ENCODE measurements at regions not wholly inside any gene's neighbourhood (a gene's known extent, or its start where the extent isn't known, plus 50 kb on each side); places are given as distances from the start of the nearest gene placed in this dataset.

- CTCF ChIA-PET = interaction anchor here (1.7 kb wide), 1 partner anchor 13 kb away, joined by 5 read pairs; no protein-coding TSS in a partner anchor
- TF ChIP-seq EZH2phosphoT487 (IDR thresholded peaks at IDR 0.05; ENCODE audit: borderline replicate concordance) = no peak
- no peak for TF ChIP-seq SIN3A (IDR thresholded peaks at IDR 0.05; ENCODE audit: low read depth)
- no peak for TF ChIP-seq CEBPB (IDR thresholded peaks at IDR 0.05; ENCODE audit: low read depth)
- TF ChIP-seq FOSL1 (IDR thresholded peaks at IDR 0.05; ENCODE audit: low read depth) = no peak
- TF ChIP-seq ZBTB33 (IDR thresholded peaks at IDR 0.05; ENCODE audit: extremely low read depth, insufficient replicate concordance, low read length) = no peak
- TF ChIP-seq ATF3 (IDR thresholded peaks at IDR 0.05) = no peak
- TF ChIP-seq JUND (IDR thresholded peaks at IDR 0.05) = no peak
- TF ChIP-seq REST (IDR thresholded peaks at IDR 0.05; ENCODE audit: low read depth) = no peak
- TF ChIP-seq CBX3 (IDR thresholded peaks at IDR 0.05; ENCODE audit: low read depth) = no peak
- TF ChIP-seq SP1 (IDR thresholded peaks at IDR 0.05; ENCODE audit: low read depth) = no peak
- TF ChIP-seq POLR2AphosphoS5 (IDR thresholded peaks at IDR 0.05; ENCODE audit: low read depth, low read length) = no peak
- TF ChIP-seq ZFX (IDR thresholded peaks at IDR 0.05) = no peak
- TF ChIP-seq TCF7L2 (IDR thresholded peaks at IDR 0.05; ENCODE audit: borderline replicate concordance, extremely low read depth, insufficient read depth, insufficient read length) = no peak
- ATAC-seq = no peak
- Histone ChIP-seq H4K20me1 (ENCODE audit: insufficient read depth) (no peaks in the 10 kb centered on the region), H3K36me3 (ENCODE audit: control insufficient read depth in 1 of 2, insufficient read depth in 2 of 2, low read length in 2 of 2) (no peaks in the 10 kb centered on the region), H2AFZ (ENCODE audit: low read depth, low read length, poor library complexity, severe bottlenecking) (no peak overlapping the region), H3K27ac (ENCODE audit: low read depth, low read length) (no peak overlapping the region), H3K4me3 (replicated peaks in 1 of 2; ENCODE audit: low read depth in 1 of 2, low read length in 2 of 2) (no peak overlapping the region), H3K79me2 (ENCODE audit: insufficient read depth, low read length) (no peaks in the 10 kb centered on the region), H3K9me2 (ENCODE audit: insufficient read depth) (no peaks in the 10 kb centered on the region), H3K4me1 (ENCODE audit: control insufficient read depth in 1 of 2, insufficient read depth in 2 of 2, low read length in 2 of 2) (no peaks in the 10 kb centered on the region), H3K4me2 (ENCODE audit: low read length) (no peak overlapping the region), H3K9me3 (ENCODE audit: control insufficient read depth in 1 of 2, insufficient read depth in 1 of 2, low read depth in 1 of 2, low read length in 2 of 2) (no peaks in the 10 kb centered on the region), H3K27me3 (ENCODE audit: insufficient read depth, low read length) (peaks cover 32% of the 10 kb centered on the region), H3K9ac (ENCODE audit: low read length) (no peak overlapping the region)
- RAD21 ChIA-PET (ENCODE audit: low non-redundant PET in 1 of 2, low total read pairs in 2 of 2, uncharacterized antibody in 2 of 2, unreplicated experiment in 2 of 2) = no interaction called here
- no TSS peak for BruUV-seq (replicated peaks)
- no peak for DNase-seq (ENCODE audit: low read depth, low spot score)
- POLR2A ChIA-PET = no interaction called here
- intact Hi-C loops (cut with micrococcal nuclease) = no loop called here
Measured at GRCh38 chr5:147175516-147176097, 59.2 kb upstream of the STK32A start.
